ENCODE measurements at regions not wholly inside any gene's neighbourhood (a gene's known extent, or its start where the extent isn't known, plus 50 kb on each side); places are given as distances from the start of the nearest gene placed in this dataset.
A peak's percentile ranks its signal among the peaks of the same experiment; 100 is the strongest.
"Not testable (repeated sequence)": the region's sequence is repeated elsewhere in the genome, so short reads cannot be mapped to it uniquely, and the experiment has no call there.

DNA sequence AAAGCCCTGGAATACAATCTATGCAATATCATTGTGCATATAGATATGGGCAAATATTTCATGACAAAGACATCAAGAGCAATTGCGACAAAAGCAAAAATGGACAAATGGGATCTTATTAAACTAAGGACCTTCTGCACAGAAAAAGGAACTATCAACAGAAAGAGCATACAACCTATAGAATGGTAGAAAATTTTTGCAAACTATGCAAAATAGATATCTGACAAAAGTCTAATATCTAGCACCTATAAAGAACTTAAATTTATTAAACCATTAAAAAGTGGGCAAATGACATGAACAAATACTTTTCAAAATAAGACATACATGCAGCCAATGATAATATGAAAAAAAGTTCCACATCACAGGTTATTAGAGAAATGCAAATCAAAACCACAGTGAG, 312.9 kb downstream of the GLUD2 start:
- FAIRE-seq, result no peak

DNA sequence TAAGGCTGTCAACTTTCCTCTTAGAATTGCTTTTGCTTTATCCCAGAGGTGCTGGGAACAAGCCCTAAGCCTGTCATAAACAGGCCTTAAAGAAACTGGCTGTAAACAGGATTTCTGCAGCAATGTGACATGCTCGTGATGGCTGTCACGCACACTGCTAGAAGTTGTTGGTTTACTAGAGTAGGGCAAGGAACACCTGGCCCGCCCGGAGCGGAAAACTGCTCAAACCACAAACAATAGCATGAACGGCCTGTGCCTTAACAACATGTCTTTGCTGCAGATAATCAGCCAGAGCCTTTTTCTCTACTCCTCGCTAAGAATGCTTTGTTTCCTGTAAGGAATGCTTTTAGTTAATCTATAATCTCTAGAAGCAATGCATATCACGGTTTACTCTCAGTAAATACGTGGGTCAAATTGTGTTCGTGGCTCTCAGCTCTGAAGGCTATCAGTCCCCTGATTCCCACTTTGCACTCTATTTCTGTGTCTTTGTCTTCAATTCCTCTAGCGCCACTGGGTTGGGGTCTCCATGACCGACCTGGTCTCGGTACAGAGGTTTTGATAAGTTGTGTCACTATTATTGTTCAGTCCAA, 318.3 kb downstream of the GLUD2 start:
- FAIRE-seq, result no peak
- TF ChIP-seq POLR2A (IDR thresholded peaks at IDR 0.05; ENCODE audit: low read depth, low read length), result no peak
- no peak for DNase-seq (ENCODE audit: insufficient read length, low spot score)

More for the DNA sequence above, 312.9 kb downstream of the GLUD2 start:
- TF ChIP-seq POLR2A (IDR thresholded peaks at IDR 0.05; ENCODE audit: low read depth, low read length), result no peak
- DNase-seq (ENCODE audit: insufficient read length, low spot score), result no peak

DNA sequence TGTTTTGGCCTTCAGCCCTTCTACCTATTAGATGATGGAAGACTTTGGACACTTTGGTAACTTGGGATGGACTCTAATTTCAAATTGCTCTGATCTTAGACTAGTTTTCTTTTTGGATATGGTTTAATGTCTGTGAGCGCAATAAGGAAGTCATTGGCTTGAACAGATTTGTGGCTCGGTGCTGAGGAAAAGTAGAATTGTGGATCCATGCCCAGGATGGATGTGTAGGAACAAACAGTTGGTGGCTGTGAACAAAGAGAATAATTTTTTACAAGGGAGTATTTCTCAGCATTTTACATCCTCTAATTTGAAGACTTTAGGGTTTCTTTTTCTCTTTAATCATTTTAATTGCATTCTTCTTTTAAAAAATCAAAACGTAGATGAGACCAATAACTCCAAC, 327.1 kb downstream of the GLUD2 start:
- FAIRE-seq (no peak), DNase-seq (ENCODE audit: insufficient read length, low spot score) (no peak)
- TF ChIP-seq POLR2A (IDR thresholded peaks at IDR 0.05; ENCODE audit: low read depth, low read length), result no peak

DNA sequence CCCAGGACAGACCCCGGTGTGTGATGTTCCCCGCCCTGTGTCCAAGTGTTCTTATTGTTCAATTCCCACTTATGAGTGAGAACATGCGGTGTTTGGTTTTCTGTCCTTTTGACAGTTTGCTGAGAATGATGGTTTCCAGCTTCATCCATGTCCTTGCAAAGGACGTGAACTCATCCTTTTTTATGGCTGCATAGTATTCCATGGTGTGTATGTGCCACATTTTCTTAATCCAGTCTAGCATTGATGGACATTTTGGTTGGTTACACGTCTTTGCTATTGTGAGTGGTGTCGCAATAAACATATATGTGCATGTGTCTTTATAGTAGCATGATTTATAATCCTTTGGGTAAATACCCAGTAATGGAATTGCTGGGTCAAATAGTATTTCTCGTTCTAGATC, 334.5 kb downstream of the GLUD2 start:
- FAIRE-seq; DNase-seq (ENCODE audit: insufficient read length, low spot score): not testable (repeated sequence)

GRCh38 chrX:121389976-121390714, 342.7 kb downstream of the GLUD2 start:
- DNase-seq (ENCODE audit: insufficient read length, low spot score), result peak; percentile 3
- peak; percentile 72 for FAIRE-seq
- TF ChIP-seq POLR2A (IDR thresholded peaks at IDR 0.05; ENCODE audit: low read depth, low read length), result no peak

GRCh38 chrX:121405826-121406225, 358.4 kb downstream of the GLUD2 start:
- DNase-seq (ENCODE audit: insufficient read length, low spot score) (no peak), FAIRE-seq (no peak)
- no peak for TF ChIP-seq POLR2A (IDR thresholded peaks at IDR 0.05; ENCODE audit: low read depth, low read length)

DNA sequence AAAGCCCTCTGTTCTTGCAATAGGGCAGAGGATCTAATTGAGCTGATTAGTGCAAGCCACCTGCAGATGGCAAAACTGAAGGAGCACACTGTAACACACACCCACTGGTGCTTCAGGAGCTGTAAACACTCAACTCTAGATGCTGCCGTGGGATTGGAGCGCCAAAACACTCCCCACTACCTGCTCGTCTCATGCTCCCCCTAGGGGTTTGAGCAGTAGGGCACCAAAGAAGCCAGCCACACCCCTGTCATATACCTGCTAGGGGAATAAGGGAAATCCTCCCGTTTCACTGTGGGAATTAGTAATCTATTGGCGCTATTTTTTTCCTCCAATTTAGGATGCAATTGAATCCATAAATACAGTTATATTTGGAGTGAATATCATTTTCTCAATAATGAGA, 360.2 kb downstream of the GLUD2 start:
- no peak for FAIRE-seq
- DNase-seq (ENCODE audit: insufficient read length, low spot score), result no peak
- no peak for TF ChIP-seq POLR2A (IDR thresholded peaks at IDR 0.05; ENCODE audit: low read depth, low read length)

GRCh38 chrX:121431514-121431913, 384.1 kb downstream of the GLUD2 start:
- not testable (repeated sequence) for FAIRE-seq; DNase-seq (ENCODE audit: insufficient read length, low spot score)

- DNase-seq (ENCODE audit: insufficient read length, low spot score) (no peak), FAIRE-seq (no peak)
- no peak for TF ChIP-seq POLR2A (IDR thresholded peaks at IDR 0.05; ENCODE audit: low read depth, low read length)
Measured at GRCh38 chrX:121433289-121433688, 385.9 kb downstream of the GLUD2 start.

- not testable (repeated sequence) for DNase-seq (ENCODE audit: insufficient read length, low spot score); FAIRE-seq
Measured at GRCh38 chrX:121437666-121438065, 390.3 kb downstream of the GLUD2 start.

DNA sequence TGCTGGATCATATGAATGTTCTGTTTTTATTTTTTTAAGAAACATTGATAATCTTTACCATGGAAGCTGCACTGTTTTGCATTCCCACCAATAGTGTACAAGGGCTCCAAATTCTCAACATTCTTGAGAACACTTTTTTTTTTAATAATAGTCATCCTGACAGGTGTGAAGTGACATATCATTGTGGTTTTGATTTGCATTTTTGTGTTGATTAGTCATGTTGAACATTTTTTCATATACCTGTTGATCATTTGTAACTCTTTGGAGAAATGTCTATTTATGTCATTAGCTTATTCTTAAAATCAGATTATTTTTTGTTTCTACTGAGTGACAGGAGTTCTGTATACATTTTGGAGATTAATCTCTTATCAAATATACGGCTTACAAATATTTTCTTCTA, 408.5 kb downstream of the GLUD2 start:
- no peak for TF ChIP-seq POLR2A (IDR thresholded peaks at IDR 0.05; ENCODE audit: low read depth, low read length)
- FAIRE-seq, result no peak

DNA sequence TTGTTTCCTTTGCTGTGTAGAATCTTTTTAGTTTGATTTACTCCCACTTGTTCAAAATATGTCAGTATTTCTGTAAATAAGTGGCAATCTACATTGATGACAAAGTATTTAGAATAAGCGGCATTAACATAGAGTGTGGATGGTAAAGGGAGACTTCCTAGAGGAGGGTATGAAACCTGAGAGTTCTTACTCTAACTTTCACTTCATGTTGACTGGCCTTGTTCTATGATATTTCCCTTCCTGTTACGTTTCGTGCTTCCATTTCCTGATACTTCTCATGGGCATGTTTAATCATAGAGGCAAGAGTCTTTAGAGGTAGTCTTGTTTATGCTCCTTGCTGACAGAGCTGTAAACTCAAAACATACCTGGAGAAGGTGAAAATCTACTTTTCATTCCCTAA, 408.9 kb downstream of the GLUD2 start:
- DNase-seq (ENCODE audit: insufficient read length, low spot score), result no peak
- no peak for FAIRE-seq
- TF ChIP-seq POLR2A (IDR thresholded peaks at IDR 0.05; ENCODE audit: low read depth, low read length), result no peak

More for the DNA sequence above, 408.5 kb downstream of the GLUD2 start:
- no peak for DNase-seq (ENCODE audit: insufficient read length, low spot score)

GRCh38 chrX:121457096-121457495, 409.7 kb downstream of the GLUD2 start:
- FAIRE-seq (no peak), DNase-seq (ENCODE audit: insufficient read length, low spot score) (no peak)
- TF ChIP-seq POLR2A (IDR thresholded peaks at IDR 0.05; ENCODE audit: low read depth, low read length), result no peak

DNA sequence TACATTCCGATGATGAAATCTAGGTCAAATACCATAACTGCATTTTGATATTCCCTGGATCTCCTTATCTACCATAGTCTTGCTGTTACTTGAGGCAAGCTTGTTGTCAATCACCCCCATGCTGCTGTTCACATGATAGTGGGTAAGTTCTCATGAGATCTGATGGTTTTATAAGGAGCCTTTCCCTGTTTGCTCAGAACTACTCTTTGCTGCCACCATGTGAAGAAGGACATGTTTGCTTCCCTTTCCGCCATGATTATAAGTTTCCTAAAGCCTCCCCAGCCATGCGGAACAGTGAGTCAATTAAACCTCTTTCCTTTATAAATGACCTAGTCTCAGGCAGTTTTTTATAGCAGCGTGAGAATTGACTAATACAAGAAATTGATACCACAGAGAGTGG, 432.0 kb downstream of the GLUD2 start:
- no peak for TF ChIP-seq POLR2A (IDR thresholded peaks at IDR 0.05; ENCODE audit: low read depth, low read length)
- FAIRE-seq, result no peak
- no peak for DNase-seq (ENCODE audit: insufficient read length, low spot score)

- FAIRE-seq, result no peak
- TF ChIP-seq POLR2A (IDR thresholded peaks at IDR 0.05; ENCODE audit: low read depth, low read length), result no peak
- DNase-seq (ENCODE audit: insufficient read length, low spot score), result no peak
Measured at GRCh38 chrX:121496966-121497365, 449.6 kb downstream of the GLUD2 start.
